ENCODE measurements at regions not wholly inside any gene's neighbourhood (a gene's known extent, or its start where the extent isn't known, plus 50 kb on each side); places are given as distances from the start of the nearest gene placed in this dataset.

GRCh38 chr10:111762114-111762513, 421.5 kb downstream of the GPAM start:
- TF ChIP-seq CTCF (IDR thresholded peaks at IDR 0.05) (no peak), POLR2A (IDR thresholded peaks at IDR 0.05) (no peak)

All from lower leg skin (tissue), 3 donors.